ENCODE measurements at regions not wholly inside any gene's neighbourhood (a gene's known extent, or its start where the extent isn't known, plus 50 kb on each side); places are given as distances from the start of the nearest gene placed in this dataset.
A peak's percentile ranks its signal among the peaks of the same experiment; 100 is the strongest.

DNA sequence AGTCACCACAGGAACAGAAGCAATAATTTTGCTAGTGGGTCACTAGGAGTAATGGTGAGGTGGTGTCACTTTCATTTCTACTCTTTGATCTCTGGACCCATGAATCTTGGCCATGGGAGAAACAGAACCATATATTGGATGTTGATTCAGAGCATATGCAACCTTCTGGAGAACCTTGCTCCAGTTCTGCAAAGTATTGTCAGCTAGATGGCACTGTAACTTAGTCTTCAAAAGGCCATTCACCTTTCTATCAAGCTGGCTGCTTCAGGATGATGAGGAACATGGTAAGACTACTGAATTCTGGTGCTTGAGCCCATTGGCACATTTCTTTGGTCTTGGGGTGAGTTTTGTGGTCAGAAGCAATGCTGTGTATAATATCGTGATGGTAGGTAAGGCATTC, 129.1 kb upstream of the FBN2 start:
- H3K4me1 ChIP-seq (ENCODE audit: control insufficient read depth, insufficient read depth, low read length): peaks cover 4% of the 10 kb centered on the region

DNA sequence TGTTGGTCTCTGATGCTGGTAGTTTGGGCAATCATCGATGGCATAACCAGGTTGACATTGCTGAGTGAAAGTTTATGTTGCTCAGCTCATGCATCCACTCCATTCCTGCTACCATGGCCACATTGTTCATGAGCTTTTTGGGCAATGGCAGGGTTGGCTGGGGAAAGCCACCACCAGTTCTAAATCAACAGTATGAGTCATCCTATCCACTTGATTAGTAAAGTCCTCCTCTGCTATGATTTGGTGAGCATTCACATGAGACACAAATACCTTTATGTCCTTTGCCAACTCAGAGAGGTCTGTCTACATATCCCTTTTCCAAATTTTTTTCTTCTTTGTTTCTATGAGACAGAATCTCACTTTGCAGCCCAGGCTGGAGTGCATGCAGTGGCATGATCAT, 129.7 kb upstream of the FBN2 start:
- Histone ChIP-seq H3K9me3 (ENCODE audit: control insufficient read depth, insufficient read depth, low read length) (no peaks in the 10 kb centered on the region), H3K4me1 (ENCODE audit: control insufficient read depth, insufficient read depth, low read length) (peaks cover 10% of the 10 kb centered on the region), H3K4me3 (ENCODE audit: low read depth, low read length) (no peak overlapping the region), H3K36me3 (ENCODE audit: control insufficient read depth, insufficient read depth, low read length) (no peaks in the 10 kb centered on the region), H3K27me3 (ENCODE audit: control insufficient read depth, insufficient read depth, low read length) (no peaks in the 10 kb centered on the region), H3K9ac (ENCODE audit: low read depth, low read length) (no peak overlapping the region), H3K27ac (ENCODE audit: low read depth, low read length) (no peak overlapping the region)

More for the DNA sequence above, 129.1 kb upstream of the FBN2 start:
- Histone ChIP-seq H3K27ac (ENCODE audit: low read depth, low read length) (no peak overlapping the region), H3K27me3 (ENCODE audit: control insufficient read depth, insufficient read depth, low read length) (no peaks in the 10 kb centered on the region), H3K4me3 (ENCODE audit: low read depth, low read length) (no peak overlapping the region), H3K9ac (ENCODE audit: low read depth, low read length) (no peak overlapping the region), H3K9me3 (ENCODE audit: control insufficient read depth, insufficient read depth, low read length) (no peaks in the 10 kb centered on the region), H3K36me3 (ENCODE audit: control insufficient read depth, insufficient read depth, low read length) (no peaks in the 10 kb centered on the region)

DNA sequence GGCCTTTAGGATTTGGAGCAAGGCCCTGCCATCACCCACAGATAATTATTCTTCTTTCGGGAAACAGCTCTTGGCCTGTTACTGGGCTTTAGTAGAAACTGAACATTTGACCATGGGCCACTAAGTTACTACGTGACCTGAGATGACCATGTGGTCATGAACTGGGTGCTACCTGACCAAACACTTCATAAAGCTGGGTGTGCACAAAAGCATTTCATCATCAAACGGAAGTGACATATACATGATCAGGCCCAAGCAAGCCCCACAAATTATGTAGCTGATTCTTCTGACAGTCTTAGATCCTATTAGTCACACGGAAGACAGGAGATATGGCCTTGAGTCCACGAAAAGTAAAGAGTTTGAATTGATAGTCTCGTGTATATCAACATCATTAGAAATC, 130.9 kb upstream of the FBN2 start:
- Histone ChIP-seq H3K9me3 (ENCODE audit: control insufficient read depth, insufficient read depth, low read length) (no peaks in the 10 kb centered on the region), H3K27ac (ENCODE audit: low read depth, low read length) (no peak overlapping the region), H3K9ac (ENCODE audit: low read depth, low read length) (no peak overlapping the region), H3K36me3 (ENCODE audit: control insufficient read depth, insufficient read depth, low read length) (no peaks in the 10 kb centered on the region), H3K4me1 (ENCODE audit: control insufficient read depth, insufficient read depth, low read length) (peaks cover 22% of the 10 kb centered on the region), H3K27me3 (ENCODE audit: control insufficient read depth, insufficient read depth, low read length) (no peaks in the 10 kb centered on the region), H3K4me3 (ENCODE audit: low read depth, low read length) (no peak overlapping the region)

GRCh38 chr5:128669803-128670202, 131.8 kb upstream of the FBN2 start:
- Histone ChIP-seq H3K27me3 (ENCODE audit: control insufficient read depth, insufficient read depth, low read length) (no peaks in the 10 kb centered on the region), H3K4me1 (ENCODE audit: control insufficient read depth, insufficient read depth, low read length) (peaks cover 29% of the 10 kb centered on the region), H3K27ac (ENCODE audit: low read depth, low read length) (no peak overlapping the region), H3K9me3 (ENCODE audit: control insufficient read depth, insufficient read depth, low read length) (no peaks in the 10 kb centered on the region), H3K9ac (ENCODE audit: low read depth, low read length) (no peak overlapping the region), H3K36me3 (ENCODE audit: control insufficient read depth, insufficient read depth, low read length) (no peaks in the 10 kb centered on the region), H3K4me3 (ENCODE audit: low read depth, low read length) (no peak overlapping the region)

- H3K4me3 ChIP-seq (ENCODE audit: low read depth, low read length): no peak overlapping the region
- no peak overlapping the region for H3K9ac ChIP-seq (ENCODE audit: low read depth, low read length)
- H3K27me3 ChIP-seq (ENCODE audit: control insufficient read depth, insufficient read depth, low read length): no peaks in the 10 kb centered on the region
- H3K36me3 ChIP-seq (ENCODE audit: control insufficient read depth, insufficient read depth, low read length): no peaks in the 10 kb centered on the region
- H3K27ac ChIP-seq (ENCODE audit: low read depth, low read length): no peak overlapping the region
- H3K4me1 ChIP-seq (ENCODE audit: control insufficient read depth, insufficient read depth, low read length): peaks cover 29% of the 10 kb centered on the region
- peaks cover 5% of the 10 kb centered on the region for H3K9me3 ChIP-seq (ENCODE audit: control insufficient read depth, insufficient read depth, low read length)
Measured at GRCh38 chr5:128671943-128672342, 133.9 kb upstream of the FBN2 start.

DNA sequence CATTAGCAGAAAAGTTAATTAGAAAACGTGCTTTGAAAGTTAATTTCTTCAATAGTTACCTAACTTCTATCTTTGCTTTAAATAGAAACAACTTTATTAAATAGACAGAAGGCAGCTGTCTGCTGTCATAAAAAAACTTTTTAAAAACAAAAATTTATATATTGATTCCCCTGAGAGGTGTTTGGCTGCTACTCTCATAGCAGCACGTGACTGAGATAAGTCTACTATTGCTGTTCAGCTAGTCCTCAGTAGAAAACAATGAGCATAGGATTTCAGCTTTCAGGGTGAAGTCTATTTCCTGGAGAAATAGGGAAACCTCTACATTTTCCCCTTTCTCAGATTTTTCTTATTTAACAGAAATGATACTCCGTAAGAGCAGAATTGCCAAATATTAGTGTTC, 135.0 kb upstream of the FBN2 start:
- H3K4me3 ChIP-seq (ENCODE audit: low read depth, low read length): no peak overlapping the region
- no peak overlapping the region for H3K9ac ChIP-seq (ENCODE audit: low read depth, low read length)
- no peaks in the 10 kb centered on the region for H3K36me3 ChIP-seq (ENCODE audit: control insufficient read depth, insufficient read depth, low read length)
- peaks cover 29% of the 10 kb centered on the region for H3K4me1 ChIP-seq (ENCODE audit: control insufficient read depth, insufficient read depth, low read length)
- H3K27ac ChIP-seq (ENCODE audit: low read depth, low read length): no peak overlapping the region
- peaks cover 5% of the 10 kb centered on the region for H3K9me3 ChIP-seq (ENCODE audit: control insufficient read depth, insufficient read depth, low read length)
- no peaks in the 10 kb centered on the region for H3K27me3 ChIP-seq (ENCODE audit: control insufficient read depth, insufficient read depth, low read length)

GRCh38 chr5:128673411-128673957, 135.4 kb upstream of the FBN2 start:
- H3K4me1 ChIP-seq (ENCODE audit: control insufficient read depth, insufficient read depth, low read length): peaks cover 29% of the 10 kb centered on the region
- no peaks in the 10 kb centered on the region for H3K27me3 ChIP-seq (ENCODE audit: control insufficient read depth, insufficient read depth, low read length)
- H3K36me3 ChIP-seq (ENCODE audit: control insufficient read depth, insufficient read depth, low read length): no peaks in the 10 kb centered on the region
- no peak overlapping the region for H3K9ac ChIP-seq (ENCODE audit: low read depth, low read length)
- peak overlapping the region; percentile 15 for H3K27ac ChIP-seq (ENCODE audit: low read depth, low read length)
- H3K4me3 ChIP-seq (ENCODE audit: low read depth, low read length): peak overlapping the region; percentile 13; the same call in 1 of the 2 replicates
- H3K9me3 ChIP-seq (ENCODE audit: control insufficient read depth, insufficient read depth, low read length): peaks cover 5% of the 10 kb centered on the region

DNA sequence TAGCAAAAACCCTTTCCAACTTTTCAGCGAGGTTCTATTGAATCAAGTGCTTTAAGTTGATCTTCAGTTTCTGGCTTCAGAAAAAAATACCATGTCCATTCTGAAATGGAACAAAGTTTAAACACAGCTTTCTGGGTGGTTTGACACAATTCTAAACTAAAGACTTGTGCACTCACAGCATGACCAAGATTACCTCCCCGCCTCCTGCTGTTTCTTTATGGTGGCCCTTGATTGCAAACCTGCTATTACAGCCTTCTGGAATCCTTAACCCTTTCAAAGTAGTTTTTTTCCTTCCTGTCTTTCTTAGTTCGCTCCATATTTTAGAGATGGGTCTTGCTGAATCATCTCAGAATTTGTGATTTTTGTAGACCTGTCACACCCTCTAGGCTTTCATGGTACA, 135.9 kb upstream of the FBN2 start:
- H3K27ac ChIP-seq (ENCODE audit: low read depth, low read length): peak overlapping the region; percentile 29
- H3K9me3 ChIP-seq (ENCODE audit: control insufficient read depth, insufficient read depth, low read length): peaks cover 5% of the 10 kb centered on the region
- peak overlapping the region; percentile 13; the same call in 1 of the 2 replicates for H3K4me3 ChIP-seq (ENCODE audit: low read depth, low read length)
- H3K36me3 ChIP-seq (ENCODE audit: control insufficient read depth, insufficient read depth, low read length): no peaks in the 10 kb centered on the region
- H3K9ac ChIP-seq (ENCODE audit: low read depth, low read length): no peak overlapping the region
- H3K4me1 ChIP-seq (ENCODE audit: control insufficient read depth, insufficient read depth, low read length): peaks cover 29% of the 10 kb centered on the region
- no peaks in the 10 kb centered on the region for H3K27me3 ChIP-seq (ENCODE audit: control insufficient read depth, insufficient read depth, low read length)

GRCh38 chr5:128674837-128675446, 136.9 kb upstream of the FBN2 start:
- no peak overlapping the region for H3K9ac ChIP-seq (ENCODE audit: low read depth, low read length)
- H3K27me3 ChIP-seq (ENCODE audit: control insufficient read depth, insufficient read depth, low read length): no peaks in the 10 kb centered on the region
- H3K4me3 ChIP-seq (ENCODE audit: low read depth, low read length): no peak overlapping the region
- H3K9me3 ChIP-seq (ENCODE audit: control insufficient read depth, insufficient read depth, low read length): peaks cover 5% of the 10 kb centered on the region
- H3K27ac ChIP-seq (ENCODE audit: low read depth, low read length): no peak overlapping the region
- no peaks in the 10 kb centered on the region for H3K36me3 ChIP-seq (ENCODE audit: control insufficient read depth, insufficient read depth, low read length)
- peaks cover 29% of the 10 kb centered on the region for H3K4me1 ChIP-seq (ENCODE audit: control insufficient read depth, insufficient read depth, low read length)

DNA sequence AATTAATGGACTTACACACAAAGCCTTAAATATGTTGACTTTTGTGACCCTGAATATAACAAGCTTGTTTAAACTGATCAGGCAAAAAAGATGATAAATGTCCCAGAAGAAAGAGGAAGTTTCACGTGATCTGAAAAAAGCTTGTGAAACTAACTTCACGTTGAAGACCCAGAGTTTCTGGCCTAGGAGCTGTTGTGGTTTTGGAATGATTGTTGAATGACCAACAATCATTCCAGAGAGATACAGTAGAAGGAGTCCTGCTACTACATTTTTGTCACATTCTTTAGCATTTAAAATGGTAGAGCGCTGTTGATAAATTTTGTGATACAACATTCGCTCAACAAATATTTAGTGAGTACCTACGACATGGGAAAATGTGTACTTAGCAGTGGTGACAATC, 143.1 kb upstream of the FBN2 start:
- Histone ChIP-seq H3K4me3 (ENCODE audit: low read depth, low read length) (no peak overlapping the region), H3K9me3 (ENCODE audit: control insufficient read depth, insufficient read depth, low read length) (no peaks in the 10 kb centered on the region), H3K27me3 (ENCODE audit: control insufficient read depth, insufficient read depth, low read length) (no peaks in the 10 kb centered on the region)

GRCh38 chr5:128681764-128682592, 143.9 kb upstream of the FBN2 start:
- H3K4me3 ChIP-seq (ENCODE audit: low read depth, low read length): peak overlapping the region; percentile 39; the same call in 1 of the 2 replicates
- no peak overlapping the region for H3K9ac ChIP-seq (ENCODE audit: low read depth, low read length)
- H3K4me1 ChIP-seq (ENCODE audit: control insufficient read depth, insufficient read depth, low read length): peaks cover 30% of the 10 kb centered on the region
- H3K27ac ChIP-seq (ENCODE audit: low read depth, low read length): peak overlapping the region; percentile 76
- no peaks in the 10 kb centered on the region for H3K9me3 ChIP-seq (ENCODE audit: control insufficient read depth, insufficient read depth, low read length)
- no peaks in the 10 kb centered on the region for H3K36me3 ChIP-seq (ENCODE audit: control insufficient read depth, insufficient read depth, low read length)
- H3K27me3 ChIP-seq (ENCODE audit: control insufficient read depth, insufficient read depth, low read length): no peaks in the 10 kb centered on the region

More for the DNA sequence above, 143.1 kb upstream of the FBN2 start:
- Histone ChIP-seq H3K27ac (ENCODE audit: low read depth, low read length) (no peak overlapping the region), H3K36me3 (ENCODE audit: control insufficient read depth, insufficient read depth, low read length) (no peaks in the 10 kb centered on the region), H3K9ac (ENCODE audit: low read depth, low read length) (no peak overlapping the region), H3K4me1 (ENCODE audit: control insufficient read depth, insufficient read depth, low read length) (peaks cover 30% of the 10 kb centered on the region)

Measured in HUES48 (cell line).